ENCODE measurements at regions not wholly inside any gene's neighbourhood (a gene's known extent, or its start where the extent isn't known, plus 50 kb on each side); places are given as distances from the start of the nearest gene placed in this dataset.

DNA sequence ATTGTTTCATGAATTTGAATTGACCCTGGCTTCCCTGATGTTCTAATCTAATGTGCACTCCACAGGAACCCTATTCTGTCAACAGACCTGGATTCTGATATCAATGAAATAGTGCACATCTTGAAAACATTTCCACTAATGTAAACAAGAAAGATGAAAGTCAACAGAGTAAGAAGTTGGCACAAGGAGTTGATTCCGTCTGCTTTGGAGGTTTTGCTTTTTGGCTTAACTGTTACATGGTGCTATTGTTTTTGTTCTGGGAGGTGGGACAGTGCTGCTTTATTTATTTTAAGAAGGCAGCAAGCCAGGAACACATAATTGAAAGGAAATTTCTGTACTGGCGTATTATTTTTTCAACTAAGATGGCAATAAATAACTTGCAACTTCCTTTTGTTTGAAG is 73.3 kb downstream of the LEPR start:
- Histone ChIP-seq H2BK120ac (ENCODE audit: insufficient read depth, low read length, poor library complexity) (no peak overlapping the region), H2AK5ac (ENCODE audit: low read length) (no peak overlapping the region), H3K79me1 (ENCODE audit: low read length) (no peaks in the 10 kb centered on the region), H3K23ac (ENCODE audit: low read length) (no peak overlapping the region), H3K79me2 (ENCODE audit: control insufficient read depth, insufficient read depth, low read length, poor library complexity) (no peaks in the 10 kb centered on the region), H3K14ac (ENCODE audit: low read length) (no peak overlapping the region), H3K4ac (ENCODE audit: low read depth, low read length) (no peak overlapping the region), H3K36me3 (ENCODE audit: control insufficient read depth in 1 of 2, insufficient read depth in 2 of 2, low read length in 2 of 2) (no peaks in the 10 kb centered on the region), H3K18ac (ENCODE audit: low read length) (no peak overlapping the region), H3K9ac (ENCODE audit: low read length) (no peak overlapping the region), H3K9me3 (ENCODE audit: insufficient read depth, low read depth, low read length) (no peaks in the 10 kb centered on the region), H3K4me3 (ENCODE audit: low read depth, low read length) (no peak overlapping the region), H4K91ac (ENCODE audit: low read depth, low read length) (no peak overlapping the region), H3K27ac (ENCODE audit: low read depth, low read length) (no peak overlapping the region), H3K4me1 (ENCODE audit: control insufficient read depth in 1 of 2, insufficient read depth in 2 of 2, low read length in 2 of 2) (no peaks in the 10 kb centered on the region), H2BK5ac (ENCODE audit: low read depth, low read length, poor library complexity) (no peak overlapping the region), H2AFZ (ENCODE audit: insufficient read depth, low read length, poor library complexity) (no peak overlapping the region), H3K4me2 (ENCODE audit: low read length) (no peak overlapping the region), H4K12ac (ENCODE audit: low read depth, low read length) (no peak overlapping the region), H2BK12ac (ENCODE audit: low read length) (no peak overlapping the region), H3K27me3 (ENCODE audit: insufficient read depth, low read length) (no peaks in the 10 kb centered on the region), H4K8ac (ENCODE audit: low read depth, low read length) (no peak overlapping the region)
- no CpG with 5 or more reads among the region's 2 CpGs for WGBS (ENCODE audit: extremely low coverage, insufficient coverage, insufficient read length)
- no peak for DNase-seq

DNA sequence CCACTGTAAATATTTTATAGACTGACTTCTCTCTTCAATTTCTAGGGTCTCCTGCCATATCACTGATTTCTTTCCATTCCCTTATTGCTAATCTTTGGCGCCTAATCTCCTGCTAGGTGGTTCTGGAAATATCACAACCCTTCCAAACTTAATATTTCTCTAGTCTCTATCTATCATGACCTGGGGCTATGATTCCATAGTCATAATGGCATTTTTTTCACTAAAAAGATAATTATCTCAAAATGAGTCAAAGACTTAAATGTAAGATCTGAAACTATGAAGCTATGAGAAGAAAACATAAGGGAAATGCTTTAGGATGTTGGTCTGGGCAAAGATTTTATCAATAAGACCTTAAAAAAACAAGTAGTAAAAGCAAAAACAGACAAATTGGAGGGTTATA is 74.2 kb downstream of the LEPR start:
- no peak overlapping the region for H3K18ac ChIP-seq (ENCODE audit: low read length)
- no peaks in the 10 kb centered on the region for H3K9me3 ChIP-seq (ENCODE audit: insufficient read depth, low read depth, low read length)
- no peak overlapping the region for H2AFZ ChIP-seq (ENCODE audit: insufficient read depth, low read length, poor library complexity)

DNA sequence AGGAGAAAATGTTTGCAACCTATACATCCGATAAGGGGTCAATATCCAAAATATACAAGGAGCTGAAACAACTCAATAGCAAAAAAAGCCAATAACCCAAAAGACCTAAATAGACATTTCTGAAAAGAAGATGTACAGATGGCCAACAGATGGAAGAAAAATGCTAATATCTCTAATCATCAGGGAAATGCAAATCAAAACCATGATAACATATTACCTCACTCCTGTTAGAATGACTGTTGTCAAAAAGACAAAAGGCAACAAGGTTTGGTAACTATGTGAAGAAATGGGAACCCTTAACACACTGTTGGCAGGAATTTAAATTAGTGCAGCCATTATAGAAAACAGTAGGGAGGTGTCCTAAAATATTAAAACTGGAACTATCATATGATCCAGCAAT is 74.7 kb downstream of the LEPR start:
- Histone ChIP-seq H4K8ac (ENCODE audit: low read depth, low read length) (no peak overlapping the region), H3K79me1 (ENCODE audit: low read length) (no peaks in the 10 kb centered on the region), H3K9me3 (ENCODE audit: insufficient read depth, low read depth, low read length) (no peaks in the 10 kb centered on the region), H3K27me3 (ENCODE audit: insufficient read depth, low read length) (no peaks in the 10 kb centered on the region), H3K4me3 (ENCODE audit: low read depth, low read length) (no peak overlapping the region), H3K4me2 (ENCODE audit: low read length) (no peak overlapping the region), H3K27ac (ENCODE audit: low read depth, low read length) (no peak overlapping the region), H2AK5ac (ENCODE audit: low read length) (no peak overlapping the region), H2BK120ac (ENCODE audit: insufficient read depth, low read length, poor library complexity) (no peak overlapping the region), H2AFZ (ENCODE audit: insufficient read depth, low read length, poor library complexity) (no peak overlapping the region), H2BK12ac (ENCODE audit: low read length) (no peak overlapping the region), H3K4ac (ENCODE audit: low read depth, low read length) (no peak overlapping the region), H4K12ac (ENCODE audit: low read depth, low read length) (no peak overlapping the region), H3K4me1 (ENCODE audit: control insufficient read depth in 1 of 2, insufficient read depth in 2 of 2, low read length in 2 of 2) (no peaks in the 10 kb centered on the region), H3K23ac (ENCODE audit: low read length) (no peak overlapping the region), H4K91ac (ENCODE audit: low read depth, low read length) (no peak overlapping the region), H3K9ac (ENCODE audit: low read length) (no peak overlapping the region), H2BK5ac (ENCODE audit: low read depth, low read length, poor library complexity) (no peak overlapping the region), H3K79me2 (ENCODE audit: control insufficient read depth, insufficient read depth, low read length, poor library complexity) (no peaks in the 10 kb centered on the region), H3K18ac (ENCODE audit: low read length) (no peak overlapping the region), H3K36me3 (ENCODE audit: control insufficient read depth in 1 of 2, insufficient read depth in 2 of 2, low read length in 2 of 2) (no peaks in the 10 kb centered on the region), H3K14ac (ENCODE audit: low read length) (no peak overlapping the region)
- peak; percentile 27 to 87 for DNase-seq
- no CpG with 5 or more reads among the region's 1 CpG for WGBS (ENCODE audit: extremely low coverage, insufficient coverage, insufficient read length)

More for the DNA sequence above, 74.2 kb downstream of the LEPR start:
- peak; percentile 35 to 97 for DNase-seq
- H2BK5ac ChIP-seq (ENCODE audit: low read depth, low read length, poor library complexity), result no peak overlapping the region
- no peak overlapping the region for H3K23ac ChIP-seq (ENCODE audit: low read length)
- H2AK5ac ChIP-seq (ENCODE audit: low read length), result no peak overlapping the region
- no peak overlapping the region for H4K12ac ChIP-seq (ENCODE audit: low read depth, low read length)
- H2BK120ac ChIP-seq (ENCODE audit: insufficient read depth, low read length, poor library complexity), result no peak overlapping the region
- no peaks in the 10 kb centered on the region for H3K79me1 ChIP-seq (ENCODE audit: low read length)
- no peak overlapping the region for H4K8ac ChIP-seq (ENCODE audit: low read depth, low read length)
- H3K14ac ChIP-seq (ENCODE audit: low read length), result no peak overlapping the region
- no peak overlapping the region for H3K4ac ChIP-seq (ENCODE audit: low read depth, low read length)
- H4K91ac ChIP-seq (ENCODE audit: low read depth, low read length), result no peak overlapping the region
- no peaks in the 10 kb centered on the region for H3K36me3 ChIP-seq (ENCODE audit: control insufficient read depth in 1 of 2, insufficient read depth in 2 of 2, low read length in 2 of 2)
- no peaks in the 10 kb centered on the region for H3K4me1 ChIP-seq (ENCODE audit: control insufficient read depth in 1 of 2, insufficient read depth in 2 of 2, low read length in 2 of 2)
- no peak overlapping the region for H3K4me3 ChIP-seq (ENCODE audit: low read depth, low read length)
- H3K27ac ChIP-seq (ENCODE audit: low read depth, low read length), result no peak overlapping the region
- H2BK12ac ChIP-seq (ENCODE audit: low read length), result no peak overlapping the region
- H3K9ac ChIP-seq (ENCODE audit: low read length), result no peak overlapping the region
- H3K4me2 ChIP-seq (ENCODE audit: low read length), result no peak overlapping the region
- H3K27me3 ChIP-seq (ENCODE audit: insufficient read depth, low read length), result no peaks in the 10 kb centered on the region
- no CpG with 5 or more reads among the region's 1 CpG for WGBS (ENCODE audit: extremely low coverage, insufficient coverage, insufficient read length)
- H3K79me2 ChIP-seq (ENCODE audit: control insufficient read depth, insufficient read depth, low read length, poor library complexity), result no peaks in the 10 kb centered on the region

DNA sequence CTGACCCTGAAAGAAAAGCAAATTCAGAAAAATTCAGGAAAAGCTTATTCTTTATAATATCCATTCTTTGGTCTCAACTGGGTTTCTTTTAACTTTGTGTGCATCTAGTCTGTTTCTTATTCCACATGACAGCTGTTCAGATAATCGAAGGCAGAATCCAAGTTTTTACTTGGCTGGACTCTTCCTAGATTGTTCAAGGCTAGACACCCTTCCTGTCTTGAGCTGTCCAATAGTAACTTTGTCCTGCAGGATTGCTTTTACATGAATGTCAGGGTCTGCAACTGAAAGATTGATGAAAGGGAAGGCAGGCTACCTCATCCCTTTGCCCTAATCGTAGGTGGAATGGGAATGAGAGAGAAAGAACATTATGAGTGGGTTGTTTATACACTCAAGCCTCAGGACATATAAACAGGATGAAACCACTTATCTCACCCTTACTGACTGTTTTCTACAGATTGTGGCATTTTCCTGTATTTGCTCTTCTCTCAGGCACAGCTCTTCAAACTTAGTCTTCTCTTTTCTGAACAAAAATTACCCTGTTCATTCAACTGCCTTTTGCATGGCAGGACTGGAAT is 76.9 kb downstream of the LEPR start:
- H3K4me3 ChIP-seq (ENCODE audit: low read depth, low read length), result no peak overlapping the region
- no peak overlapping the region for H2AFZ ChIP-seq (ENCODE audit: insufficient read depth, low read length, poor library complexity)
- no peak overlapping the region for H3K9ac ChIP-seq (ENCODE audit: low read length)
- H3K18ac ChIP-seq (ENCODE audit: low read length), result no peak overlapping the region
- H2AK5ac ChIP-seq (ENCODE audit: low read length), result no peak overlapping the region
- H3K36me3 ChIP-seq (ENCODE audit: control insufficient read depth in 1 of 2, insufficient read depth in 2 of 2, low read length in 2 of 2), result no peaks in the 10 kb centered on the region
- H3K27me3 ChIP-seq (ENCODE audit: insufficient read depth, low read length), result no peaks in the 10 kb centered on the region
- no peak overlapping the region for H3K27ac ChIP-seq (ENCODE audit: low read depth, low read length)
- H3K14ac ChIP-seq (ENCODE audit: low read length), result no peak overlapping the region
- no peaks in the 10 kb centered on the region for H3K79me1 ChIP-seq (ENCODE audit: low read length)
- H4K8ac ChIP-seq (ENCODE audit: low read depth, low read length), result no peak overlapping the region
- no peaks in the 10 kb centered on the region for H3K4me1 ChIP-seq (ENCODE audit: control insufficient read depth in 1 of 2, insufficient read depth in 2 of 2, low read length in 2 of 2)
- no peaks in the 10 kb centered on the region for H3K79me2 ChIP-seq (ENCODE audit: control insufficient read depth, insufficient read depth, low read length, poor library complexity)
- H3K4me2 ChIP-seq (ENCODE audit: low read length), result no peak overlapping the region
- no CpG with 5 or more reads among the region's 2 CpGs for WGBS (ENCODE audit: extremely low coverage, insufficient coverage, insufficient read length)
- no peak overlapping the region for H2BK12ac ChIP-seq (ENCODE audit: low read length)
- no peak overlapping the region for H3K4ac ChIP-seq (ENCODE audit: low read depth, low read length)
- H2BK5ac ChIP-seq (ENCODE audit: low read depth, low read length, poor library complexity), result no peak overlapping the region
- no peak overlapping the region for H4K12ac ChIP-seq (ENCODE audit: low read depth, low read length)
- DNase-seq, result no peak
- no peaks in the 10 kb centered on the region for H3K9me3 ChIP-seq (ENCODE audit: insufficient read depth, low read depth, low read length)
- H2BK120ac ChIP-seq (ENCODE audit: insufficient read depth, low read length, poor library complexity), result no peak overlapping the region
- H4K91ac ChIP-seq (ENCODE audit: low read depth, low read length), result no peak overlapping the region
- no peak overlapping the region for H3K23ac ChIP-seq (ENCODE audit: low read length)
